ENCODE measurements at regions not wholly inside any gene's neighbourhood (a gene's known extent, or its start where the extent isn't known, plus 50 kb on each side); places are given as distances from the start of the nearest gene placed in this dataset.

DNA sequence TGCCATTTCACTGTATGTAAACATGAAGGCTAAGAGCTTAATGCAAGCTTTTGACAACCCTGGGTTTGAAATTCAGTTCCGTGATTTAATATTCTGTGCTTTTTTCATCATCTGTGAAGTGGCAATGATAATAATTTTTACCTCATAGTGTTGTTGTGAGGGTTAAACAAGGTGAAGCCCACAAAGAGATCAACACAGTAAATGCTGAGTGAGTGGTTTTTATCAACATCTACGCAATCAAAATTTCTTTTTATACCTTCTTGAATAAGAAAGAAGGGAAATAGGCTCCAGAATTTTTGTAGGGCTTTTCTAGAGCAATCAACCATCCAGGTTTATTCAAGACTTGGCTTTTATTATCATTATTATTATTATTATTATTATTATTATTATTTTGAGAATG, 490.8 kb downstream of the SOX5 start:
- no peak overlapping the region for H4K8ac ChIP-seq (replicated peaks; ENCODE audit: insufficient read length, low read depth, low read length)
- no peak overlapping the region for H2BK120ac ChIP-seq (ENCODE audit: low read depth, low read length, poor library complexity, severe bottlenecking)
- H2AFZ ChIP-seq (ENCODE audit: low read length), result no peak overlapping the region
- H3K79me2 ChIP-seq (ENCODE audit: insufficient read depth, low read length), result no peaks in the 10 kb centered on the region
- H3K23ac ChIP-seq (ENCODE audit: insufficient read length, low read depth, low read length), result no peak overlapping the region
- H3K27ac Mint-ChIP-seq, result no peak overlapping the region
- H2BK5ac ChIP-seq (ENCODE audit: insufficient read length, low read length), result no peak overlapping the region
- no peak overlapping the region for H2BK15ac ChIP-seq (ENCODE audit: low read depth, low read length)
- WGBS (ENCODE audit: extremely low coverage, insufficient read length, low lambda C conversion rate), result no CpG with 5 or more reads among the region's 2 CpGs
- no peaks in the 10 kb centered on the region for H3K27me3 ChIP-seq (ENCODE audit: insufficient read depth, low read length)
- H3K27ac ChIP-seq (ENCODE audit: insufficient read length, low read depth, low read length), result no peak overlapping the region
- H4K20me1 ChIP-seq (ENCODE audit: control insufficient read depth, insufficient read depth, insufficient read length), result no peaks in the 10 kb centered on the region
- TF ChIP-seq, protein P1, sequence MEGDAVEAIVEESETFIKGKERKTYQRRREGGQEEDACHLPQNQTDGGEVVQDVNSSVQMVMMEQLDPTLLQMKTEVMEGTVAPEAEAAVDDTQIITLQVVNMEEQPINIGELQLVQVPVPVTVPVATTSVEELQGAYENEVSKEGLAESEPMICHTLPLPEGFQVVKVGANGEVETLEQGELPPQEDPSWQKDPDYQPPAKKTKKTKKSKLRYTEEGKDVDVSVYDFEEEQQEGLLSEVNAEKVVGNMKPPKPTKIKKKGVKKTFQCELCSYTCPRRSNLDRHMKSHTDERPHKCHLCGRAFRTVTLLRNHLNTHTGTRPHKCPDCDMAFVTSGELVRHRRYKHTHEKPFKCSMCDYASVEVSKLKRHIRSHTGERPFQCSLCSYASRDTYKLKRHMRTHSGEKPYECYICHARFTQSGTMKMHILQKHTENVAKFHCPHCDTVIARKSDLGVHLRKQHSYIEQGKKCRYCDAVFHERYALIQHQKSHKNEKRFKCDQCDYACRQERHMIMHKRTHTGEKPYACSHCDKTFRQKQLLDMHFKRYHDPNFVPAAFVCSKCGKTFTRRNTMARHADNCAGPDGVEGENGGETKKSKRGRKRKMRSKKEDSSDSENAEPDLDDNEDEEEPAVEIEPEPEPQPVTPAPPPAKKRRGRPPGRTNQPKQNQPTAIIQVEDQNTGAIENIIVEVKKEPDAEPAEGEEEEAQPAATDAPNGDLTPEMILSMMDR (conservative IDR thresholded peaks at IDR 0.05), result no peak
- no peak overlapping the region for H2AK5ac ChIP-seq (ENCODE audit: insufficient read length, low read length)
- DNase-seq, result no peak
- H3K18ac ChIP-seq (ENCODE audit: insufficient read length, low read depth, low read length), result no peak overlapping the region
- no peaks in the 10 kb centered on the region for H3K79me1 ChIP-seq (ENCODE audit: insufficient read depth, low read depth, low read length, poor library complexity, severe bottlenecking)
- H3K23me2 ChIP-seq (ENCODE audit: insufficient read length, low read depth, low read length, poor library complexity, severe bottlenecking), result no peaks in the 10 kb centered on the region
- H3K9me3 Mint-ChIP-seq, result peaks cover 8% of the 10 kb centered on the region in 2 experiments; a peak in 4 of 5 replicates
- no peak overlapping the region for H3K9ac ChIP-seq (ENCODE audit: extremely low read depth, insufficient read length, low read length)
- no peak overlapping the region for H3K14ac ChIP-seq (ENCODE audit: insufficient read depth, low read length)
- no peak overlapping the region for H3K4me2 ChIP-seq (ENCODE audit: insufficient read depth, insufficient read length, low read length)
- no peak overlapping the region for H3K56ac ChIP-seq (ENCODE audit: insufficient read length, low read depth, low read length)
- H3K4me1 Mint-ChIP-seq, result no peaks in the 10 kb centered on the region
- no peak overlapping the region for H4K91ac ChIP-seq (ENCODE audit: insufficient read length, low read depth, low read length)
- no peak overlapping the region for H3K4me3 Mint-ChIP-seq
- H3K36me3 Mint-ChIP-seq (ENCODE audit: insufficient read depth in 1 of 3, low read depth in 3 of 3), result peaks cover 2 to 10% (median 4%) of the 10 kb centered on the region in 3 experiments; a peak in 5 of 7 replicates
- H3K4ac ChIP-seq (ENCODE audit: low read depth, low read length), result no peak overlapping the region
- no peak overlapping the region for H2BK12ac ChIP-seq (ENCODE audit: insufficient read length, low read depth, low read length)
- no peak overlapping the region for H4K5ac ChIP-seq (ENCODE audit: insufficient read length, low read depth, low read length)
- H3T11ph ChIP-seq (ENCODE audit: low read length), result no peak overlapping the region
- H3K4me1 ChIP-seq (ENCODE audit: insufficient read depth, low read length), result no peaks in the 10 kb centered on the region
- H3K27me3 Mint-ChIP-seq (ENCODE audit: low read depth), result no peaks in the 10 kb centered on the region
- H2BK20ac ChIP-seq (ENCODE audit: low read depth, low read length, poor library complexity, severe bottlenecking), result no peak overlapping the region
- H3K9me3 ChIP-seq (ENCODE audit: control insufficient read depth, low read depth, low read length), result no peaks in the 10 kb centered on the region
